AG09319 (cell line): ENCODE measurements at regions not wholly inside any gene's neighbourhood (a gene's known extent, or its start where the extent isn't known, plus 50 kb on each side); places are given as distances from the start of the nearest gene placed in this dataset.

Experiments used
- DNase-seq: peaks from one replicate; pipeline ENCODE4 v3.0.0-alpha.2; 2010; ENCODE audit warnings: low read depth; ENCODE audit errors: extremely low read depth
- CTCF ChIP-seq: IDR thresholded peaks from 2 replicates; pipeline ENCODE4 v1.5.1; 2011; ENCODE audit warnings: low read depth, mild to moderate bottlenecking, inconsistent platforms, low read length, moderate library complexity

- DNase-seq: no peak
- TF ChIP-seq CTCF: no peak
Observed at GRCh38 chr4:138330531-138330930, 88.4 kb upstream of the SLC7A11 start.

DNA sequence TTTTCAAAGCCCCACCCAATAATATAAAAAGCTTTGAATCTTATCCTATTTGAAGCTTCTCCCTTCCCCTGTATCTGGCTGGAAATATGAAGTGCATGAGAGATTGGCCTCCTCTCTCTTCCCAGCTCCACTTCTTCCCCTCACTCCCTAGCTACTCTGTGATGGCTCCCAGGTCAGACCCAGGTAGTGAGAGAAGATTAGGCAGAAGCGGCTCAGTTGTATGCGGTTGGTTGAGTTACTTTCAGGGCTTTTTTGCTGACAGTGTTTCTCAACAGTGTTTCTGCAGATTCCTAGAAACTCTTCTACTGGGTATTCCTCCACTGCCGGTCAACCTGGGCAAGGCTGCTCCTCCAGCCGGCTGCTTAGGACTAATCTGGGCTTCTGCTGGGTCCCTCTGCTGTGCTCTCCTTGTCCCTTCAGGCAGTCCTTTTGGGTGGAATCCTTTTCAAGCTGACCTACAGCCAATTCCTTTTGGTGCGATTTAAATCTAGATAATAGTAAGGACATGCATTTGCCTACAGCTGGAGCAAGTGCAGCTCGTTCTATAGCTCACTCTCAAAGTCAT lies 87.4 kb upstream of the SLC7A11 start:
- no peak for TF ChIP-seq CTCF
- DNase-seq: no peak

DNA sequence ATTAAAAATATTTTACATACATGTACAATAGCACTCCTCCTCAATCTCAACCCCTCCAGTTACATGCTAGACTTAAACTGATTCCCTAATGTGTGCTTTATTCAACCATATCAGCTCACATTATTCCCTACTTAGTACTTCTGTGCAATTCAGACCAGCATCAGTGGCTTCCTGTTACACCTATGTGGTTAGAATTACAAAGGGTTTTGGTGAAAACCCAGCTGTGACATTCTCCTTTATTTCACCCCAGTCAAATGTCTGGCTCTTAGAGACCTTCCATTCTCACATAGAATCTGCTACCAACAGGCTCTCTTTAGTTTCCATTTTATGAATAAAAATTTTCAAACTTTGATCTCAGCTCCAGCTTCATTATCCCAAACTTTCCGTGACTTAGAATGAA lies 85.2 kb upstream of the SLC7A11 start:
- no peak for DNase-seq
- no peak for TF ChIP-seq CTCF

DNA sequence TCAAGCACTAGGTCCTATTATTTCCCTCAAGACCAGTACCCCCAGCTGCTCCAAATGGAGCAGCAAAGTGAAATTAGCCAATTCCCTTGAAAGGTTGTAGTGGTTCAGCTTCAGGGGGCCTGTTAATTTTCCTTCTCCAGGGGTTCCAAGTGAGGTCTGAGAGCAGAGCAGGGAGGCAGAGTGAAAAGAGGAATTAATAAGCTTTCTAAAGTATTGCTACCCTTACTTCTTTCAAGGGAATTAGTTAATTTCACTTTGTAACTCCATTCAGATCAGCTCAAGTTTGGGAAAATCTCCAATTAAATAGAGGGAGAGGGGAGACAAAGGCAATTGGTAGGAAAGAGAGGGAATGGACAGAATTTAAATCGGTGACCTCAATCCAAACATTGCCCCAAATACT lies 78.7 kb upstream of the SLC7A11 start:
- DNase-seq: no peak

DNA sequence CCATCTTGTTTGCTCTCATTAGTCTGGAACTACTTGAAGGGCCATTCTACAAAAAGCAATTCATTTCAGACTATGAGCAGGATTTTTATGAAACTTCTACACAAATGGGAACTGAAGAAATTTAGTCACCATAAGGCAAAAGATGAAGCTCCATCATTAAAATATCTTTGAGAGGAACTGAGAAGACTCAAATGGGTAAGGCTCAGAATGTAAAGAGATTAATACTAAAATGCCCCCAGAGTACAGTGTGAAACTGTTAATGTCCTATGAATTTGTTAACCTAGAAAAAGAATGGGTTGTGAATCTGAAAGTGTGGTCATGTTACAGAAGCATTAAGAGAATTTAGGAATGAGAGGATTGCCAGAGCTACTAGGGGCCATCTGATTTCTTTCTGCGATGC lies 77.9 kb upstream of the SLC7A11 start:
- no peak for DNase-seq
- TF ChIP-seq CTCF: no peak

More for the DNA sequence above, 78.7 kb upstream of the SLC7A11 start:
- no peak for TF ChIP-seq CTCF

GRCh38 chr4:138317175-138317748 lies 75.1 kb upstream of the SLC7A11 start:
- TF ChIP-seq CTCF: no peak
- no peak for DNase-seq

DNA sequence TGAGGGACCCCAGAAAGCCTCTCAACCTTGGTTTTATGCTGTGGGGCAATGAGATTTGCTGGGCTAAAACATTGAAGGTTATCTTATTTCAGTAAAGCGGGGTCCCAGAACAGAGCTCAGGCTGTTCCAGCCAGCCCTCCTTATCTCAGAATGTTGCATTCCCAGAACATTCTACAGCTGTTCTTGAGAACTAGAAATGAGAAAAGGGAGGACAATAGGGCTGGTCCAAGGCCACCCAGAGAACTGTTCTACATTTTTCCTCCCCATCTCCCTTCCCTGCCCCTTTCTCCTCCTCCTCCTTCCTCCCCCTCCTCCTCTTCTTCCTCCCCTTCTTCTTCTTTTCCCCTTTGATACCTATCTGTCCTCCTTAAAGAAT lies 70.4 kb upstream of the SLC7A11 start:
- no peak for TF ChIP-seq CTCF
- no peak for DNase-seq
